ENCODE measurements at regions not wholly inside any gene's neighbourhood (a gene's known extent, or its start where the extent isn't known, plus 50 kb on each side); places are given as distances from the start of the nearest gene placed in this dataset.

GRCh38 chr5:166992874-166993722 lies 1298.3 kb upstream of the WWC1 start:
- H3K4me1 ChIP-seq (ENCODE audit: insufficient read depth, low read length): no peaks in the 10 kb centered on the region
- no peak overlapping the region for H3K4me2 ChIP-seq (ENCODE audit: insufficient read depth, low read length)
- H3K9me3 ChIP-seq (ENCODE audit: low read depth, low read length): no peaks in the 10 kb centered on the region
- H3K27ac ChIP-seq (ENCODE audit: low read depth, low read length): no peak overlapping the region
- H3K36me3 ChIP-seq (ENCODE audit: insufficient read depth, low read length): no peaks in the 10 kb centered on the region
- H3K27me3 ChIP-seq (ENCODE audit: insufficient read depth, low read length): no peaks in the 10 kb centered on the region
- no peaks in the 10 kb centered on the region for H3K79me2 ChIP-seq (ENCODE audit: insufficient read depth, low read length)
- H4K20me1 ChIP-seq (ENCODE audit: insufficient read depth, low read length): no peaks in the 10 kb centered on the region
- TF ChIP-seq CTCF (IDR thresholded peaks at IDR 0.05; ENCODE audit: extremely low read depth, low read depth, low read length): no peak
- H2AFZ ChIP-seq (ENCODE audit: low read length): no peak overlapping the region
- no peak for DNase-seq (ENCODE audit: insufficient read length, low spot score, missing footprints)
- no peak overlapping the region for H3K4me3 ChIP-seq (ENCODE audit: insufficient read depth, low read length)

- no peak for DNase-seq (ENCODE audit: insufficient read length, low spot score, missing footprints)
- H3K4me1 ChIP-seq (ENCODE audit: insufficient read depth, low read length): no peaks in the 10 kb centered on the region
- H3K27ac ChIP-seq (ENCODE audit: low read depth, low read length): no peak overlapping the region
- H3K4me2 ChIP-seq (ENCODE audit: insufficient read depth, low read length): no peak overlapping the region
- no peaks in the 10 kb centered on the region for H3K27me3 ChIP-seq (ENCODE audit: insufficient read depth, low read length)
- no peaks in the 10 kb centered on the region for H4K20me1 ChIP-seq (ENCODE audit: insufficient read depth, low read length)
- H3K79me2 ChIP-seq (ENCODE audit: insufficient read depth, low read length): no peaks in the 10 kb centered on the region
- H3K36me3 ChIP-seq (ENCODE audit: insufficient read depth, low read length): no peaks in the 10 kb centered on the region
- no peak for TF ChIP-seq CTCF (IDR thresholded peaks at IDR 0.05; ENCODE audit: extremely low read depth, low read depth, low read length)
- H3K4me3 ChIP-seq (ENCODE audit: insufficient read depth, low read length): no peak overlapping the region
- no peaks in the 10 kb centered on the region for H3K9me3 ChIP-seq (ENCODE audit: low read depth, low read length)
- H2AFZ ChIP-seq (ENCODE audit: low read length): no peak overlapping the region
These were observed 1297.2 kb upstream of the WWC1 start for GRCh38 chr5:166994226-166994625.

- Histone ChIP-seq H3K27ac (ENCODE audit: low read depth, low read length) (no peak overlapping the region), H2AFZ (ENCODE audit: low read length) (no peak overlapping the region), H3K4me1 (ENCODE audit: insufficient read depth, low read length) (no peaks in the 10 kb centered on the region), H4K20me1 (ENCODE audit: insufficient read depth, low read length) (no peaks in the 10 kb centered on the region), H3K9me3 (ENCODE audit: low read depth, low read length) (no peaks in the 10 kb centered on the region), H3K4me3 (ENCODE audit: insufficient read depth, low read length) (no peak overlapping the region), H3K79me2 (ENCODE audit: insufficient read depth, low read length) (no peaks in the 10 kb centered on the region), H3K36me3 (ENCODE audit: insufficient read depth, low read length) (no peaks in the 10 kb centered on the region), H3K27me3 (ENCODE audit: insufficient read depth, low read length) (no peaks in the 10 kb centered on the region), H3K4me2 (ENCODE audit: insufficient read depth, low read length) (no peak overlapping the region)
- TF ChIP-seq CTCF (IDR thresholded peaks at IDR 0.05; ENCODE audit: extremely low read depth, low read depth, low read length): no peak
- no peak for DNase-seq (ENCODE audit: insufficient read length, low spot score, missing footprints)
These were observed 1290.2 kb upstream of the WWC1 start for GRCh38 chr5:167001246-167001645.

- Histone ChIP-seq H3K4me2 (ENCODE audit: insufficient read depth, low read length) (no peak overlapping the region), H2AFZ (ENCODE audit: low read length) (no peak overlapping the region), H3K4me1 (ENCODE audit: insufficient read depth, low read length) (no peaks in the 10 kb centered on the region), H3K79me2 (ENCODE audit: insufficient read depth, low read length) (no peaks in the 10 kb centered on the region), H3K4me3 (ENCODE audit: insufficient read depth, low read length) (no peak overlapping the region), H3K9me3 (ENCODE audit: low read depth, low read length) (no peaks in the 10 kb centered on the region), H3K36me3 (ENCODE audit: insufficient read depth, low read length) (no peaks in the 10 kb centered on the region), H4K20me1 (ENCODE audit: insufficient read depth, low read length) (no peaks in the 10 kb centered on the region), H3K27me3 (ENCODE audit: insufficient read depth, low read length) (no peaks in the 10 kb centered on the region), H3K27ac (ENCODE audit: low read depth, low read length) (no peak overlapping the region)
- no peak for TF ChIP-seq CTCF (IDR thresholded peaks at IDR 0.05; ENCODE audit: extremely low read depth, low read depth, low read length)
- no peak for DNase-seq (ENCODE audit: insufficient read length, low spot score, missing footprints)
These were observed 1282.7 kb upstream of the WWC1 start for GRCh38 chr5:167008705-167009104.
